G401 (cell line): ENCODE measurements at regions not wholly inside any gene's neighbourhood (a gene's known extent, or its start where the extent isn't known, plus 50 kb on each side); places are given as distances from the start of the nearest gene placed in this dataset.

Experiments used
- DNase-seq: peaks from one replicate; pipeline ENCODE4 v3.0.0-alpha.2; 2015; ENCODE audit warnings: low spot score
- in situ Hi-C: cut with HindIII; loops from 2 replicates; pipeline ENCODE4 v1.10.0; 2016; ENCODE audit warnings: low sequenced_read_pairs, mixed read lengths

- in situ Hi-C loops, result no loop called here
Observed at GRCh38 chr10:27451054-27451453, 53.0 kb upstream of the RAB18 start.

GRCh38 chr10:27450225-27450624, 53.9 kb upstream of the RAB18 start:
- no peak for DNase-seq
- in situ Hi-C loops, result no loop called here

More at GRCh38 chr10:27451054-27451453, 53.0 kb upstream of the RAB18 start:
- DNase-seq, result no peak

GRCh38 chr10:27449571-27449970, 54.5 kb upstream of the RAB18 start:
- DNase-seq, result no peak
- in situ Hi-C loops, result no loop called here

GRCh38 chr10:27448921-27449320, 55.2 kb upstream of the RAB18 start:
- in situ Hi-C loops, result no loop called here
- no peak for DNase-seq

- in situ Hi-C loops, result no loop called here
- no peak for DNase-seq
Observed at GRCh38 chr10:27447540-27447939, 56.6 kb upstream of the RAB18 start.

- DNase-seq, result peak; percentile 59
- in situ Hi-C loops, result no loop called here
Observed at GRCh38 chr10:27446091-27446918, 57.8 kb upstream of the RAB18 start.

GRCh38 chr10:27445070-27445469, 59.0 kb upstream of the RAB18 start:
- in situ Hi-C loops, result no loop called here
- no peak for DNase-seq

GRCh38 chr10:27440478-27440877, 63.6 kb upstream of the RAB18 start:
- in situ Hi-C loops, result no loop called here
- DNase-seq, result no peak

- in situ Hi-C loops, result no loop called here
- DNase-seq, result no peak
Observed at GRCh38 chr10:27440021-27440420, 64.1 kb upstream of the RAB18 start.

GRCh38 chr10:27439101-27439500, 65.0 kb upstream of the RAB18 start:
- in situ Hi-C loops, result no loop called here
- no peak for DNase-seq

- DNase-seq, result no peak
- in situ Hi-C loops, result no loop called here
Observed at GRCh38 chr10:27437775-27438174, 66.3 kb upstream of the RAB18 start.

- no peak for DNase-seq
- in situ Hi-C loops, result no loop called here
Observed at GRCh38 chr10:27436710-27437109, 67.4 kb upstream of the RAB18 start.

- no peak for DNase-seq
- in situ Hi-C loops, result no loop called here
Observed at GRCh38 chr10:27433976-27434375, 70.1 kb upstream of the RAB18 start.

- in situ Hi-C loops, result no loop called here
Observed at GRCh38 chr10:27426948-27427467, 77.1 kb upstream of the RAB18 start.

GRCh38 chr10:27413831-27414348, 90.2 kb upstream of the RAB18 start:
- no peak for DNase-seq
- in situ Hi-C loops, result no loop called here

More at GRCh38 chr10:27426948-27427467, 77.1 kb upstream of the RAB18 start:
- DNase-seq, result no peak

- DNase-seq, result no peak
- in situ Hi-C loops, result no loop called here
Observed at GRCh38 chr10:27413387-27413786, 90.7 kb upstream of the RAB18 start.

GRCh38 chr10:27410153-27410552, 94.0 kb upstream of the RAB18 start:
- no peak for DNase-seq
- in situ Hi-C loops, result no loop called here

- no peak for DNase-seq
- in situ Hi-C loops, result no loop called here
Observed at GRCh38 chr10:27407271-27407670, 96.8 kb upstream of the RAB18 start.

GRCh38 chr10:27399871-27400270, 104.2 kb upstream of the RAB18 start:
- in situ Hi-C loops, result no loop called here
- DNase-seq, result no peak

- in situ Hi-C loops, result no loop called here
- DNase-seq, result no peak
Observed at GRCh38 chr10:27393961-27394360, 110.1 kb upstream of the RAB18 start.

- no peak for DNase-seq
- in situ Hi-C loops, result no loop called here
Observed at GRCh38 chr10:27392606-27393005, 111.5 kb upstream of the RAB18 start.
